Activated naive CD8-positive, alpha-beta T cell treated with anti-CD3 and anti-CD28 coated beads, Interleukin-2, amount 50 U/mL, for 24 hours (primary cell): ENCODE measurements at regions not wholly inside any gene's neighbourhood (a gene's known extent, or its start where the extent isn't known, plus 50 kb on each side); places are given as distances from the start of the nearest gene placed in this dataset.
"Not testable (repeated sequence)": the region's sequence is repeated elsewhere in the genome, so short reads cannot be mapped to it uniquely, and the experiment has no call there.

Experiments
- ATAC-seq: fragments of 150-1000 bp; cut with Tn5 transposase; one replicate; pipeline ENCODE4 v1.10.0; 2021
- DNase-seq: peaks from one replicate; pipeline ENCODE4 v3.0.0; 2021
- H3K27ac Mint-ChIP-seq: one replicate; pipeline ENCODE4 v1.8.0; 2021; ENCODE audit warnings: mild to moderate bottlenecking, mixed read lengths
- H3K27me3 Mint-ChIP-seq: one replicate; pipeline ENCODE4 v1.8.0; 2021; ENCODE audit warnings: mixed read lengths
- H3K36me3 Mint-ChIP-seq: one replicate; pipeline ENCODE4 v1.8.0; 2021; ENCODE audit warnings: low read depth, mixed read lengths
- H3K4me1 Mint-ChIP-seq: one replicate; pipeline ENCODE4 v1.8.0; 2021; ENCODE audit warnings: mixed read lengths
- H3K4me3 Mint-ChIP-seq: one replicate; pipeline ENCODE4 v1.8.0; 2021; ENCODE audit warnings: mild to moderate bottlenecking, moderate library complexity, mixed read lengths
- H3K9me3 Mint-ChIP-seq: one replicate; pipeline ENCODE4 v1.8.0; 2021; ENCODE audit warnings: mixed read lengths

DNA sequence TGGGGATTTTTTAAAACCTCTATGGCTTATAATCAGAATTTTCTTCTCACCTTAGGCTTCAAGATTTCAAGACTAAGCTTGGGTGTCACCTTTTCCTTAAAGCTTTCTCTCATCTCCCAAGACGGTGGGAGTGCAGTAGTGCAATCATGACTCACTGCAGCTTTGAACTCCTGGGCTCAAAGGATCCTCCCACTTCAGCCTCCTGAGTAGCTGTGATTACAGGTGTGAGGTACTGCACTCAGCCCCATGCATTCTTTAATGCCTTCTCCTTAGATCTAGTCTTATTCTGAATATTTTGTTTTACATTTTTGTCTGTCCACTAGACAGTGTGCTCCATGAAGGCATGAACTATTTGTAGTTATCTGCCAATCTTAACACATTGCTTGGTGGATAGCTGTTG, 55.7 kb upstream of the FAT3 start:
- H3K4me1 Mint-ChIP-seq, result no peaks in the 10 kb centered on the region
- H3K4me3 Mint-ChIP-seq, result no peak overlapping the region
- H3K27ac Mint-ChIP-seq, result no peak overlapping the region
- ATAC-seq (no peak), DNase-seq (no peak)
- H3K36me3 Mint-ChIP-seq, result no peaks in the 10 kb centered on the region
- no peaks in the 10 kb centered on the region for H3K27me3 Mint-ChIP-seq
- no peaks in the 10 kb centered on the region for H3K9me3 Mint-ChIP-seq

DNA sequence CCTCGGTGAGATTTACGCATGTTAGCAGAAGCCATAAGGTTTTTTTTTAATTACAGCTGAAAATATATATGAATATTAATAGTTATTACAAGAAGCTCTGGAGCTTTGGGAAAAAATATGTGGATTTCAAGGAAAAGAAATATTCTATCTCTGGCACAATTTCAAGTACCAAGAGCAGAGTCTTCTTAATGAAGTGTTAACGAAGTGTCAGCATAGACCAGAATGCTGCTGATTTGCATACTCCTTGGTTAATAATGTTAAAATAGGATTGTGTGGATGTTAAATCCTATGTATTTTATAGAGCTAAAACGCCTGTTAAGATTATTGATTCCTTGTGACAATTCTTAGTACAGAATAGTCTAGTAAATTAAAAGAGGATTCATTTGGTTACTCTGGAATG, 57.0 kb upstream of the FAT3 start:
- Mint-ChIP-seq H3K27me3 (no peaks in the 10 kb centered on the region), H3K9me3 (no peaks in the 10 kb centered on the region), H3K4me3 (no peak overlapping the region), H3K36me3 (no peaks in the 10 kb centered on the region), H3K4me1 (no peaks in the 10 kb centered on the region), H3K27ac (no peak overlapping the region)
- ATAC-seq (no peak), DNase-seq (no peak)

GRCh38 chr11:92166335-92166734, 58.3 kb upstream of the FAT3 start:
- ATAC-seq (no peak), DNase-seq (no peak)
- H3K36me3 Mint-ChIP-seq, result no peaks in the 10 kb centered on the region
- H3K9me3 Mint-ChIP-seq, result no peaks in the 10 kb centered on the region
- no peak overlapping the region for H3K27ac Mint-ChIP-seq
- no peaks in the 10 kb centered on the region for H3K4me1 Mint-ChIP-seq
- H3K27me3 Mint-ChIP-seq, result no peaks in the 10 kb centered on the region
- no peak overlapping the region for H3K4me3 Mint-ChIP-seq

DNA sequence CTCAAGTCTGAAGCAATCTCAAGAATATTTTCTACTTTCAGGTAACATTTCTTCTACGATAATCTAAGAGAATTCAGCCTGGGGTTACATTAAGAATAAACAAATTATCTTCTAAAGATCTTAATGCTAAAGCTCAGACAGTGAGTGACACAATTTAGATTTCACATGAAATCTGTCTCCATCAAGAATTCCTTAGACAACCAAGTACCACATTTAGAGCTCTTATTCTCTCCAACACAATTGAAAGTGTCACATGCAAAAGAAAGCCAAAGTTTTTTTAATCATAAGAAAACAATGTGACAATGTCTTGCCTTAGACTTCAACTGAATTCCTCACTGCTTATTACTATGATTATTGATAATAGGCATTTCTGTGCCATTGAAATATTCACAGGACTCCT, 60.7 kb upstream of the FAT3 start:
- ATAC-seq (no peak), DNase-seq (no peak)
- Mint-ChIP-seq H3K36me3 (no peaks in the 10 kb centered on the region), H3K9me3 (no peaks in the 10 kb centered on the region), H3K27ac (no peak overlapping the region), H3K4me1 (no peaks in the 10 kb centered on the region), H3K4me3 (no peak overlapping the region), H3K27me3 (no peaks in the 10 kb centered on the region)

DNA sequence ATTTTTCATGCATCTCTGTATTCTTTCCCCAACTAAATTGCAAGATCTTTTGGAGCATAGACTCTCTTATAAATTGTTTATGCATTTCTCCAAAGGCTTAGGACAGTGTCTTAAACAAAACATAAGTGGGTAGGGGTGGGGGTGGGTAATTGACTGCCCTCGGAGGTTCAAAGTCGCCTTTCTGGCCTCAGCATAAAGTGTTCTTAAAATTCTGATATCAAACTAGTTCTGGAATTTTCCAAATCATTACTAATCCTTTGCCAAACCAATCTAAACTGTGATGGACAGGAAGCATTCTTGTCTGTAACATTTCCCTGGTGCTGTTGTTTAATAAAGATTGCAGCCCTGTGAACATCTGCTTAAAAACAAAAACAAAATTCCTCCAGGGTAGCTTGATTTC, 61.8 kb upstream of the FAT3 start:
- Mint-ChIP-seq H3K4me1 (no peaks in the 10 kb centered on the region), H3K27me3 (no peaks in the 10 kb centered on the region)

DNA sequence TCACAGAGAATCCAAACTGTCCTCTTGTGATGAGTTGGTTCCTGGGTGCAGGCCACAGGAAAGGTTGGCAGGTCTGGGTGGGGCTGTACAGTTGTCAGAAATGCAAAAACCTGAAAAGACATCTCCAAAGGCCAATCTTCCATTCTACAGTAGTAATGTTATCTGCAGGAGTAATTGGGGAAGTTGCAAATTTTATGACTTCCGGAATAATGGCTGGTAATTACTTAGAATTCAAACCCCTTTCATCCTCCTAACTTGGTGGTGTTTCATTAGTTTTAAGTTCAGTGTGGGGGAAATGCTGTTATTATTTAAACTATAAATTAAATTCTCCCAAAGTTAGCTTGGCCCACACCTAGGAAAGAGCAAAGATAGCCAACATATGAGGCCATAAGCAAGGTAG, 64.7 kb upstream of the FAT3 start:
- Mint-ChIP-seq H3K9me3 (peaks cover 3% of the 10 kb centered on the region), H3K27me3 (no peaks in the 10 kb centered on the region), H3K4me1 (no peaks in the 10 kb centered on the region), H3K27ac (no peak overlapping the region), H3K36me3 (no peaks in the 10 kb centered on the region), H3K4me3 (no peak overlapping the region)
- DNase-seq (no peak), ATAC-seq (no peak)

More for the DNA sequence above, 61.8 kb upstream of the FAT3 start:
- H3K4me3 Mint-ChIP-seq, result no peak overlapping the region
- H3K9me3 Mint-ChIP-seq, result no peaks in the 10 kb centered on the region
- no peak overlapping the region for H3K27ac Mint-ChIP-seq
- H3K36me3 Mint-ChIP-seq, result no peaks in the 10 kb centered on the region
- DNase-seq (no peak), ATAC-seq (no peak)

DNA sequence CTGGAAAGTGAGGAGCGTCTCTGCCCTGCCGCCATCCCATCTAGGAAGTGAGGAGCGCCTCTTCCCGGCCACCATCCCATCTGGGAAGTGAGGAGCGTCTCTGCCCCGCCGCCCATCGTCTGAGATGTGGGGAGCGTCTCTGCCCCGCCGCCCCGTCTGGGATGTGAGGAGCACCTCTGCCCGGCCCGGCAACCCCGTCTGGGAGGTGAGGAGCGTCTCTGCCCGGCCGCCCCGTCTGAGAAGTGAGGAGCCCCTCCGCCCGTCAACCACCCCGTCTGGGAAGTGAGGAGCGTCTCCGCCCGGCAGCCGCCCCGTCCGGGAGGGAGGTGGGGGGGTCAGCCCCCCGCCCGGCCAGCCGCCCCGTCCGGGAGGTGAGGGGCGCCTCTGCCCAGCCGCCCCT, 67.2 kb upstream of the FAT3 start:
- not testable (repeated sequence) for H3K27ac Mint-ChIP-seq, H3K27me3 Mint-ChIP-seq, H3K4me1 Mint-ChIP-seq, H3K36me3 Mint-ChIP-seq, H3K4me3 Mint-ChIP-seq, H3K9me3 Mint-ChIP-seq, DNase-seq, ATAC-seq

DNA sequence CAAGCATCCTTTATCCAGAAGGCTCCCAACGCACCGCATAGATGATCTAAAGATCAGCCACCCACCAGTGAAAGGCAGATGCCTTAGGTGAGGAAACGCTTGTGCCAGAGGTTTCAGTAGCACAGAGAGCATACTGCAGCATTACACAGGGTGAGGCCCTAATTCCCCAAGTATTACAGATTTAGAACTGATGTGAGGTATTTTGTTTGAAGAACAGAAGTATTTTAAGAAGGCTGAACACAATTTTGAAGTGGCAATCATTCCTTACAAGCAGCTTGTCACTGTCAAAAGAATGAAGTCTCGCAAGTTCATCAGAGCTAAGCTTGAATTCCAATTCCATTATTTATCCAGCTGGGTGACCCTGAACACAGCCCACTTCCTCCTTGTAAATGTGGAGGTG, 70.0 kb upstream of the FAT3 start:
- Mint-ChIP-seq H3K4me3 (no peak overlapping the region), H3K27ac (no peak overlapping the region)

GRCh38 chr11:92154110-92154509, 70.5 kb upstream of the FAT3 start:
- H3K4me3 Mint-ChIP-seq, result no peak overlapping the region
- no peaks in the 10 kb centered on the region for H3K36me3 Mint-ChIP-seq
- no peaks in the 10 kb centered on the region for H3K4me1 Mint-ChIP-seq
- no peak for DNase-seq
- no peak overlapping the region for H3K27ac Mint-ChIP-seq
- H3K9me3 Mint-ChIP-seq, result peaks cover 3% of the 10 kb centered on the region
- no peaks in the 10 kb centered on the region for H3K27me3 Mint-ChIP-seq
- no peak for ATAC-seq

More for the DNA sequence above, 70.0 kb upstream of the FAT3 start:
- no peak for ATAC-seq
- no peaks in the 10 kb centered on the region for H3K4me1 Mint-ChIP-seq
- H3K36me3 Mint-ChIP-seq, result no peaks in the 10 kb centered on the region
- peaks cover 3% of the 10 kb centered on the region for H3K9me3 Mint-ChIP-seq
- no peak for DNase-seq
- no peaks in the 10 kb centered on the region for H3K27me3 Mint-ChIP-seq

GRCh38 chr11:92153542-92153941, 71.1 kb upstream of the FAT3 start:
- H3K27me3 Mint-ChIP-seq, result no peaks in the 10 kb centered on the region
- no peaks in the 10 kb centered on the region for H3K36me3 Mint-ChIP-seq
- no peak overlapping the region for H3K27ac Mint-ChIP-seq
- no peak overlapping the region for H3K4me3 Mint-ChIP-seq
- no peaks in the 10 kb centered on the region for H3K4me1 Mint-ChIP-seq
- ATAC-seq, result no peak
- no peak for DNase-seq
- H3K9me3 Mint-ChIP-seq, result peaks cover 3% of the 10 kb centered on the region

GRCh38 chr11:92152245-92152644, 72.4 kb upstream of the FAT3 start:
- ATAC-seq (no peak), DNase-seq (no peak)
- Mint-ChIP-seq H3K27ac (no peak overlapping the region), H3K4me1 (no peaks in the 10 kb centered on the region), H3K9me3 (peaks cover 3% of the 10 kb centered on the region), H3K4me3 (no peak overlapping the region), H3K36me3 (no peaks in the 10 kb centered on the region), H3K27me3 (no peaks in the 10 kb centered on the region)

DNA sequence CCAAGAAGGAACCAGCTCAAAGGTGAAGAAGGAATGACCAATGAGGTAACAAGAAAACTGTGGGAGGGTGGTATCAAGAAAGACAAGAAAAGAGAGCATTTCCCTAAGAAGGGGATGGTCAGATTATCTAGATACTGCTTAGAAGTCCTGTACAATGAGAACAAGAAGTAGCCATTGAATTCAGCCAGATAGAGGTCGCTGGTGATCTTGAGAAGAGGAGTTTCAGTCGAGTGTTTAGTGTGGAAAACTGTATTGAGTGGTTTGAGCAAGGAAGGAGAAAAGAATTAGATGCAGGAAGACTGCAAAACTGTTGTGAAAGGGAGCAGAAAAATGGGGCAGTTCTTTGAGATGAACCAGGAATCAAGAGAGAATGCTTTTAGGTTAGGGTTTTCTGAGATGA, 74.6 kb upstream of the FAT3 start:
- DNase-seq, result no peak
- peaks cover 5% of the 10 kb centered on the region for H3K9me3 Mint-ChIP-seq
- H3K27me3 Mint-ChIP-seq, result no peaks in the 10 kb centered on the region
- H3K4me3 Mint-ChIP-seq, result no peak overlapping the region
- H3K27ac Mint-ChIP-seq, result no peak overlapping the region
- H3K36me3 Mint-ChIP-seq, result no peaks in the 10 kb centered on the region
- no peak for ATAC-seq
- H3K4me1 Mint-ChIP-seq, result no peaks in the 10 kb centered on the region

- no peak for DNase-seq
- Mint-ChIP-seq H3K27me3 (no peaks in the 10 kb centered on the region), H3K4me3 (no peak overlapping the region), H3K9me3 (peaks cover 5% of the 10 kb centered on the region), H3K36me3 (no peaks in the 10 kb centered on the region), H3K27ac (no peak overlapping the region), H3K4me1 (no peaks in the 10 kb centered on the region)
- ATAC-seq, result no peak
These were observed 82.9 kb upstream of the FAT3 start for GRCh38 chr11:92141725-92142124.

- H3K9me3 Mint-ChIP-seq, result peaks cover 5% of the 10 kb centered on the region
- ATAC-seq (no peak), DNase-seq (no peak)
- no peaks in the 10 kb centered on the region for H3K36me3 Mint-ChIP-seq
- H3K27me3 Mint-ChIP-seq, result no peaks in the 10 kb centered on the region
- H3K27ac Mint-ChIP-seq, result no peak overlapping the region
- H3K4me1 Mint-ChIP-seq, result no peaks in the 10 kb centered on the region
- no peak overlapping the region for H3K4me3 Mint-ChIP-seq
These were observed 83.5 kb upstream of the FAT3 start for GRCh38 chr11:92141159-92141558.

GRCh38 chr11:92140021-92140420, 84.6 kb upstream of the FAT3 start:
- H3K36me3 Mint-ChIP-seq, result no peaks in the 10 kb centered on the region
- no peak overlapping the region for H3K27ac Mint-ChIP-seq
- ATAC-seq (no peak), DNase-seq (no peak)
- no peak overlapping the region for H3K4me3 Mint-ChIP-seq
- no peaks in the 10 kb centered on the region for H3K27me3 Mint-ChIP-seq
- no peaks in the 10 kb centered on the region for H3K4me1 Mint-ChIP-seq
- H3K9me3 Mint-ChIP-seq, result no peaks in the 10 kb centered on the region

GRCh38 chr11:92138296-92138695, 86.3 kb upstream of the FAT3 start:
- no peak overlapping the region for H3K4me3 Mint-ChIP-seq
- H3K4me1 Mint-ChIP-seq, result no peaks in the 10 kb centered on the region
- peaks cover 2% of the 10 kb centered on the region for H3K9me3 Mint-ChIP-seq
- ATAC-seq (no peak), DNase-seq (no peak)
- no peaks in the 10 kb centered on the region for H3K27me3 Mint-ChIP-seq
- H3K36me3 Mint-ChIP-seq, result no peaks in the 10 kb centered on the region
- no peak overlapping the region for H3K27ac Mint-ChIP-seq
